Glutamatergic neuron (in vitro differentiated cells): ENCODE measurements at regions not wholly inside any gene's neighbourhood (a gene's known extent, or its start where the extent isn't known, plus 50 kb on each side); places are given as distances from the start of the nearest gene placed in this dataset.

Experiments used
- DNase-seq: peaks from one replicate; pipeline ENCODE4 v3.0.0; 2022
- H3K27ac Mint-ChIP-seq: one replicate; pipeline ENCODE4 v1.8.0; 2020; ENCODE audit warnings: mild to moderate bottlenecking, mixed read lengths, inconsistent platforms; ENCODE audit not compliant: unreplicated experiment
- H3K27me3 Mint-ChIP-seq: one replicate; pipeline ENCODE4 v1.8.0; 2020; ENCODE audit warnings: mild to moderate bottlenecking, moderate library complexity, mixed read lengths, inconsistent platforms; ENCODE audit not compliant: unreplicated experiment
- H3K36me3 Mint-ChIP-seq: one replicate; pipeline ENCODE4 v1.8.0; 2020; ENCODE audit warnings: mild to moderate bottlenecking, mixed read lengths, inconsistent platforms; ENCODE audit not compliant: unreplicated experiment
- H3K4me1 Mint-ChIP-seq: one replicate; pipeline ENCODE4 v1.8.0; 2020; ENCODE audit warnings: mild to moderate bottlenecking, low read depth, mixed read lengths, inconsistent platforms; ENCODE audit not compliant: unreplicated experiment
- H3K4me3 Mint-ChIP-seq: one replicate; pipeline ENCODE4 v1.8.0; 2020; ENCODE audit warnings: mild to moderate bottlenecking, mixed read lengths, inconsistent platforms; ENCODE audit not compliant: unreplicated experiment
- H3K9me3 Mint-ChIP-seq: one replicate; pipeline ENCODE4 v1.8.0; 2020; ENCODE audit warnings: mild to moderate bottlenecking, moderate library complexity, mixed read lengths, inconsistent platforms; ENCODE audit not compliant: unreplicated experiment
- CTCF ChIP-seq: fragments of 200-600 bp; sonication (generic); IDR thresholded peaks from one replicate; pipeline ENCODE4 v1.5.0; 2021; ENCODE audit not compliant: partially characterized antibody, unreplicated experiment

GRCh38 chrX:86887341-86887740 lies 630.3 kb upstream of the KLHL4 start:
- Mint-ChIP-seq H3K4me1 (no peaks in the 10 kb centered on the region), H3K9me3 (no peaks in the 10 kb centered on the region), H3K27me3 (no peaks in the 10 kb centered on the region), H3K4me3 (no peak overlapping the region), H3K27ac (no peak overlapping the region), H3K36me3 (no peaks in the 10 kb centered on the region)
- DNase-seq: no peak
- TF ChIP-seq CTCF: no peak

- TF ChIP-seq CTCF: no peak
- Mint-ChIP-seq H3K27ac (no peak overlapping the region), H3K27me3 (no peaks in the 10 kb centered on the region), H3K4me1 (no peaks in the 10 kb centered on the region), H3K4me3 (no peak overlapping the region), H3K9me3 (no peaks in the 10 kb centered on the region), H3K36me3 (no peaks in the 10 kb centered on the region)
- DNase-seq: no peak
These were observed 607.6 kb upstream of the KLHL4 start for GRCh38 chrX:86910027-86910426.

- H3K27ac Mint-ChIP-seq: no peak overlapping the region
- H3K9me3 Mint-ChIP-seq: no peaks in the 10 kb centered on the region
- H3K27me3 Mint-ChIP-seq: no peaks in the 10 kb centered on the region
- no peaks in the 10 kb centered on the region for H3K36me3 Mint-ChIP-seq
- H3K4me3 Mint-ChIP-seq: no peak overlapping the region
- no peaks in the 10 kb centered on the region for H3K4me1 Mint-ChIP-seq
- no peak for DNase-seq
- no peak for TF ChIP-seq CTCF
These were observed 606.8 kb upstream of the KLHL4 start for GRCh38 chrX:86910602-86911311.

- no peaks in the 10 kb centered on the region for H3K27me3 Mint-ChIP-seq
- TF ChIP-seq CTCF: no peak
- no peaks in the 10 kb centered on the region for H3K9me3 Mint-ChIP-seq
- DNase-seq: no peak
- H3K36me3 Mint-ChIP-seq: no peaks in the 10 kb centered on the region
- H3K4me1 Mint-ChIP-seq: no peaks in the 10 kb centered on the region
- H3K27ac Mint-ChIP-seq: no peak overlapping the region
- no peak overlapping the region for H3K4me3 Mint-ChIP-seq
These were observed 603.0 kb upstream of the KLHL4 start for GRCh38 chrX:86914569-86914968.

GRCh38 chrX:86917959-86918358 lies 599.6 kb upstream of the KLHL4 start:
- DNase-seq: no peak
- H3K27me3 Mint-ChIP-seq: no peaks in the 10 kb centered on the region
- no peaks in the 10 kb centered on the region for H3K36me3 Mint-ChIP-seq
- TF ChIP-seq CTCF: no peak
- no peak overlapping the region for H3K4me3 Mint-ChIP-seq
- H3K27ac Mint-ChIP-seq: no peak overlapping the region
- H3K4me1 Mint-ChIP-seq: no peaks in the 10 kb centered on the region
- H3K9me3 Mint-ChIP-seq: no peaks in the 10 kb centered on the region
